ENCODE measurements at regions not wholly inside any gene's neighbourhood (a gene's known extent, or its start where the extent isn't known, plus 50 kb on each side); places are given as distances from the start of the nearest gene placed in this dataset.

DNA sequence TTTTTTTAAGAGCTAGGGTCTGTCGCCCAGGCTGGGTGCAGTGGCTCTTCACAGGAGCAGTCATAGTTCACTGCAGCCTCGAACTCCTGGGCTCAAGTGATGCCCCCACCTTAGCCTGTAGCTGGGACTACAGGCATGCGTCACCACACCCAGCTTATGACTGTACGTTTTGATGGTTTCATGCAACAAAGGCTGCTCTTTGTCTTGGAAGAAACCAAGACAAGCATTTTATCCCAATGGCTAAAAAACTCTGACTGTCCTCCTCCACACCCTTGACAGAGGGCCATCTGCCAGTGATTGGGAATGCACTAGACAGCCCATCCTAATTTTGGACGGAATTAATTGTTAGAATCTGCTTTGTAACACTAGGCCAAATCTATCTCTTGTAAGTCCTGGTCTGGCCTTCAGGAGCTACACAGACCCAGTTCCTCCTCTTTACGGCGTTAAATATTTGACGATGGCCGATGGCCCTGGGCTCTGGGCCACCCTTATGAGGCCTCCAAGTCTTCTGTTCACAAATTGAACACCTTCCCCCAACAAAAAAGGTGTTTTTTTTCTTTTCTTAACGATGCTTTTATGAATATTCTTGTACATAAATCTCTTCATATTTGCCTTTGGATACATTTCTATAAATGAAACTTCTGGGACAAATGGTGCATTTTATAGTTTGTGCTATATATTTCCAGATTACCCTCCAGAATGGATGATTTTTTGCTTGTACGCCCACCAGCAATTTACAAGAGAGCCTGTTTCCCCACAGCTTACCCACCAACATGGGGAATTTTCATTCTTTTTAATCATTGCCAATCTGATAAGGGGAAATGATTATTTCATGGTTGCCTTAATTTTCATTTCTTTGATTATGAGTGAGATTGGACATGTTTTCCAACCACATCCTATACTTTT lies 104.8 kb upstream of the SLC25A33 start:
- TF ChIP-seq CTCF (IDR thresholded peaks at IDR 0.05; ENCODE audit: insufficient read depth, low read depth, low read length) = no peak
- no peak for TF ChIP-seq EZH2 (IDR thresholded peaks at IDR 0.05; ENCODE audit: insufficient read depth, low read length)

Measured in astrocyte (in vitro differentiated cells and primary cell).